ENCODE measurements at regions not wholly inside any gene's neighbourhood (a gene's known extent, or its start where the extent isn't known, plus 50 kb on each side); places are given as distances from the start of the nearest gene placed in this dataset.

GRCh38 chr9:81397481-81398381, 291.6 kb downstream of the TLE1 start:
- Histone ChIP-seq H3K27me3 (ENCODE audit: control insufficient read depth, insufficient read depth, low read length) (no peaks in the 10 kb centered on the region), H3K9ac (ENCODE audit: low read length) (no peak overlapping the region), H3K9me3 (ENCODE audit: control insufficient read depth, low read depth, low read length) (no peaks in the 10 kb centered on the region), H3K4me3 (ENCODE audit: low read length) (no peak overlapping the region), H3K36me3 (ENCODE audit: control insufficient read depth, low read depth, low read length) (no peaks in the 10 kb centered on the region), H3K27ac (ENCODE audit: low read length) (no peak overlapping the region), H3K4me1 (ENCODE audit: control insufficient read depth, low read depth, low read length) (peaks cover 3% of the 10 kb centered on the region)

GRCh38 chr9:81396528-81396927, 292.8 kb downstream of the TLE1 start:
- Histone ChIP-seq H3K4me3 (ENCODE audit: low read length) (no peak overlapping the region), H3K9ac (ENCODE audit: low read length) (no peak overlapping the region), H3K27ac (ENCODE audit: low read length) (no peak overlapping the region), H3K9me3 (ENCODE audit: control insufficient read depth, low read depth, low read length) (no peaks in the 10 kb centered on the region), H3K4me1 (ENCODE audit: control insufficient read depth, low read depth, low read length) (peaks cover 3% of the 10 kb centered on the region), H3K27me3 (ENCODE audit: control insufficient read depth, insufficient read depth, low read length) (no peaks in the 10 kb centered on the region), H3K36me3 (ENCODE audit: control insufficient read depth, low read depth, low read length) (no peaks in the 10 kb centered on the region)

- no peaks in the 10 kb centered on the region for H3K9me3 ChIP-seq (ENCODE audit: control insufficient read depth, low read depth, low read length)
- no peaks in the 10 kb centered on the region for H3K36me3 ChIP-seq (ENCODE audit: control insufficient read depth, low read depth, low read length)
- no peak overlapping the region for H3K9ac ChIP-seq (ENCODE audit: low read length)
- peaks cover 3% of the 10 kb centered on the region for H3K4me1 ChIP-seq (ENCODE audit: control insufficient read depth, low read depth, low read length)
- no peaks in the 10 kb centered on the region for H3K27me3 ChIP-seq (ENCODE audit: control insufficient read depth, insufficient read depth, low read length)
- H3K4me3 ChIP-seq (ENCODE audit: low read length): no peak overlapping the region
- H3K27ac ChIP-seq (ENCODE audit: low read length): no peak overlapping the region
These were observed 293.7 kb downstream of the TLE1 start for GRCh38 chr9:81395676-81396054.

- Histone ChIP-seq H3K9me3 (ENCODE audit: control insufficient read depth, low read depth, low read length) (no peaks in the 10 kb centered on the region), H3K27me3 (ENCODE audit: control insufficient read depth, insufficient read depth, low read length) (no peaks in the 10 kb centered on the region), H3K27ac (ENCODE audit: low read length) (no peak overlapping the region), H3K36me3 (ENCODE audit: control insufficient read depth, low read depth, low read length) (no peaks in the 10 kb centered on the region), H3K9ac (ENCODE audit: low read length) (no peak overlapping the region), H3K4me1 (ENCODE audit: control insufficient read depth, low read depth, low read length) (peaks cover 3% of the 10 kb centered on the region), H3K4me3 (ENCODE audit: low read length) (no peak overlapping the region)
These were observed 294.3 kb downstream of the TLE1 start for GRCh38 chr9:81394881-81395675.

- Histone ChIP-seq H3K27me3 (ENCODE audit: control insufficient read depth, insufficient read depth, low read length) (no peaks in the 10 kb centered on the region), H3K9ac (ENCODE audit: low read length) (no peak overlapping the region), H3K4me3 (ENCODE audit: low read length) (no peak overlapping the region), H3K4me1 (ENCODE audit: control insufficient read depth, low read depth, low read length) (peaks cover 3% of the 10 kb centered on the region), H3K27ac (ENCODE audit: low read length) (no peak overlapping the region), H3K36me3 (ENCODE audit: control insufficient read depth, low read depth, low read length) (no peaks in the 10 kb centered on the region), H3K9me3 (ENCODE audit: control insufficient read depth, low read depth, low read length) (no peaks in the 10 kb centered on the region)
These were observed 295.1 kb downstream of the TLE1 start for GRCh38 chr9:81393985-81394811.

- H3K36me3 ChIP-seq (ENCODE audit: control insufficient read depth, low read depth, low read length): no peaks in the 10 kb centered on the region
- no peaks in the 10 kb centered on the region for H3K4me1 ChIP-seq (ENCODE audit: control insufficient read depth, low read depth, low read length)
- H3K27me3 ChIP-seq (ENCODE audit: control insufficient read depth, insufficient read depth, low read length): no peaks in the 10 kb centered on the region
- H3K9me3 ChIP-seq (ENCODE audit: control insufficient read depth, low read depth, low read length): no peaks in the 10 kb centered on the region
- no peak overlapping the region for H3K9ac ChIP-seq (ENCODE audit: low read length)
- H3K4me3 ChIP-seq (ENCODE audit: low read length): no peak overlapping the region
- H3K27ac ChIP-seq (ENCODE audit: low read length): no peak overlapping the region
These were observed 297.9 kb downstream of the TLE1 start for GRCh38 chr9:81391457-81391825.

- no peak overlapping the region for H3K27ac ChIP-seq (ENCODE audit: low read length)
- H3K4me1 ChIP-seq (ENCODE audit: control insufficient read depth, low read depth, low read length): no peaks in the 10 kb centered on the region
- H3K9ac ChIP-seq (ENCODE audit: low read length): no peak overlapping the region
- no peaks in the 10 kb centered on the region for H3K27me3 ChIP-seq (ENCODE audit: control insufficient read depth, insufficient read depth, low read length)
- no peaks in the 10 kb centered on the region for H3K36me3 ChIP-seq (ENCODE audit: control insufficient read depth, low read depth, low read length)
- H3K4me3 ChIP-seq (ENCODE audit: low read length): no peak overlapping the region
- no peaks in the 10 kb centered on the region for H3K9me3 ChIP-seq (ENCODE audit: control insufficient read depth, low read depth, low read length)
These were observed 298.4 kb downstream of the TLE1 start for GRCh38 chr9:81390792-81391456.

GRCh38 chr9:81389569-81389993, 299.8 kb downstream of the TLE1 start:
- Histone ChIP-seq H3K4me1 (ENCODE audit: control insufficient read depth, low read depth, low read length) (no peaks in the 10 kb centered on the region), H3K27ac (ENCODE audit: low read length) (no peak overlapping the region), H3K36me3 (ENCODE audit: control insufficient read depth, low read depth, low read length) (no peaks in the 10 kb centered on the region), H3K9ac (ENCODE audit: low read length) (no peak overlapping the region), H3K4me3 (ENCODE audit: low read length) (no peak overlapping the region), H3K9me3 (ENCODE audit: control insufficient read depth, low read depth, low read length) (no peaks in the 10 kb centered on the region), H3K27me3 (ENCODE audit: control insufficient read depth, insufficient read depth, low read length) (no peaks in the 10 kb centered on the region)

- Histone ChIP-seq H3K4me1 (ENCODE audit: control insufficient read depth, low read depth, low read length) (no peaks in the 10 kb centered on the region), H3K27me3 (ENCODE audit: control insufficient read depth, insufficient read depth, low read length) (no peaks in the 10 kb centered on the region), H3K36me3 (ENCODE audit: control insufficient read depth, low read depth, low read length) (no peaks in the 10 kb centered on the region), H3K9me3 (ENCODE audit: control insufficient read depth, low read depth, low read length) (no peaks in the 10 kb centered on the region), H3K27ac (ENCODE audit: low read length) (no peak overlapping the region), H3K4me3 (ENCODE audit: low read length) (no peak overlapping the region), H3K9ac (ENCODE audit: low read length) (no peak overlapping the region)
These were observed 300.5 kb downstream of the TLE1 start for GRCh38 chr9:81388831-81389230.

GRCh38 chr9:81387360-81388106, 301.8 kb downstream of the TLE1 start:
- Histone ChIP-seq H3K27ac (ENCODE audit: low read length) (no peak overlapping the region), H3K36me3 (ENCODE audit: control insufficient read depth, low read depth, low read length) (no peaks in the 10 kb centered on the region), H3K4me3 (ENCODE audit: low read length) (no peak overlapping the region), H3K27me3 (ENCODE audit: control insufficient read depth, insufficient read depth, low read length) (no peaks in the 10 kb centered on the region), H3K9ac (ENCODE audit: low read length) (no peak overlapping the region), H3K9me3 (ENCODE audit: control insufficient read depth, low read depth, low read length) (no peaks in the 10 kb centered on the region), H3K4me1 (ENCODE audit: control insufficient read depth, low read depth, low read length) (no peaks in the 10 kb centered on the region)

All from iPS-18a (cell line).